Mesendoderm (in vitro differentiated cells): ENCODE measurements at regions not wholly inside any gene's neighbourhood (a gene's known extent, or its start where the extent isn't known, plus 50 kb on each side); places are given as distances from the start of the nearest gene placed in this dataset.

Experiments used
- DNase-seq: peaks from one replicate; pipeline ENCODE4 v3.0.0; 2013
- H2AK5ac ChIP-seq: 2 replicates; pipeline ENCODE4 v1.6.1; 2013; ENCODE audit warnings: low read length, inconsistent platforms
- H2BK120ac ChIP-seq: 2 replicates; pipeline ENCODE4 v1.6.1; 2013; ENCODE audit warnings: low read depth, mild to moderate bottlenecking, low read length, moderate library complexity, mixed read lengths
- H2BK15ac ChIP-seq: replicated peaks from 2 replicates; pipeline ENCODE4 v1.6.1; 2013; ENCODE audit warnings: low read depth, mild to moderate bottlenecking, moderate library complexity
- H2BK5ac ChIP-seq: 2 replicates; pipeline ENCODE4 v1.6.1; 2013; ENCODE audit warnings: low read length, inconsistent platforms
- H3K18ac ChIP-seq: 2 replicates; pipeline ENCODE4 v1.6.1; 2013; ENCODE audit warnings: mild to moderate bottlenecking, low read length, mixed read lengths
- H3K23ac ChIP-seq: one replicate; pipeline ENCODE4 v1.6.1; 2013; ENCODE audit warnings: low read length
- H3K27ac ChIP-seq: 2 replicates; pipeline ENCODE4 v1.5.1; 2013; ENCODE audit warnings: low read depth, mild to moderate bottlenecking, inconsistent platforms, low read length, moderate library complexity
- H3K27me3 ChIP-seq: 2 replicates; pipeline ENCODE4 v1.6.1; 2013; ENCODE audit warnings: low read length, control low read depth, mild to moderate bottlenecking, inconsistent platforms; ENCODE audit not compliant: insufficient read depth, poor library complexity
- H3K36me3 ChIP-seq: 2 replicates; pipeline ENCODE4 v1.6.1; 2013; ENCODE audit warnings: low read length, inconsistent platforms; ENCODE audit not compliant: control insufficient read depth, insufficient read depth
- H3K4ac ChIP-seq: one replicate; pipeline ENCODE4 v1.6.1; 2013; ENCODE audit warnings: low read depth, mild to moderate bottlenecking, low read length, moderate library complexity
- H3K4me1 ChIP-seq: 2 replicates; pipeline ENCODE4 v1.6.1; 2013; ENCODE audit warnings: low read depth, low read length, inconsistent platforms; ENCODE audit not compliant: control insufficient read depth
- H3K4me2 ChIP-seq: 2 replicates; pipeline ENCODE4 v1.6.1; 2013; ENCODE audit warnings: low read length
- H3K4me3 ChIP-seq: 2 replicates; pipeline ENCODE4 v1.5.1; 2013; ENCODE audit warnings: mild to moderate bottlenecking, low read length
- H3K56ac ChIP-seq: one replicate; pipeline ENCODE4 v1.6.1; 2013; ENCODE audit warnings: low read length
- H3K79me1 ChIP-seq: 2 replicates; pipeline ENCODE4 v1.6.1; 2013; ENCODE audit warnings: low read length, inconsistent platforms
- H3K79me2 ChIP-seq: 2 replicates; pipeline ENCODE4 v1.6.1; 2013; ENCODE audit warnings: mild to moderate bottlenecking, low read length; ENCODE audit not compliant: control insufficient read depth, insufficient read depth
- H3K9ac ChIP-seq: 2 replicates; pipeline ENCODE4 v1.6.1; 2013; ENCODE audit warnings: low read length, inconsistent platforms
- H4K5ac ChIP-seq: one replicate; pipeline ENCODE4 v1.6.1; 2013; ENCODE audit warnings: low read length
- H4K8ac ChIP-seq: one replicate; pipeline ENCODE4 v1.6.1; 2013; ENCODE audit warnings: low read depth, mild to moderate bottlenecking, control low read depth, low read length, moderate library complexity
- WGBS: extraction: QIAGEN DNeasy Blood & Tissue Kit; methylation state at CpG from one replicate; pipeline ENCODE4 v1.1.7; 2013; ENCODE audit warnings: low lambda C conversion rate, missing lambda C conversion rate; ENCODE audit not compliant: insufficient coverage; ENCODE audit errors: extremely low coverage; 5-methylcytosine and 5-hydroxymethylcytosine counted together

GRCh38 chr7:17146621-17147020 is 151.8 kb upstream of the AHR start:
- no peak overlapping the region for H2BK120ac ChIP-seq
- no peak overlapping the region for H2BK15ac ChIP-seq
- no CpG with 5 or more reads among the region's 4 CpGs for WGBS

DNA sequence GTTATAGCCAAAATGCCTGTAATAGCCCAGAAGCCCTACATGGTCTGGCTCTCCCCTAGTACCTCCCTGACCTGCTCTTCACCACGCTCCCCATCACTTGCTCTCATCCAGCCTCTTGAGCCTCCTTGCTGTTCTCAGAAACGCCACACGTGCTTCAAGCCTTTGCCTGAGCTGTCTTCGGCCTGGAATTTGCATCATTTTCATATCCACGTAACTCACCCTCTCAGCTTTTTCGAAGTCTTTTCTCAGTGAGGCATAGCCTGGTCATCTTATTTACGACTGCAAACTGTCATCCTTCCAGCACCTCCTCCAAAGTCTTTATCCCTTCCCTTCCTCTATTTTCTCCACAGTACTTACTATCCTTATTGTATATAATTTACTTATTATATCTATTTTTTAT is 151.0 kb upstream of the AHR start:
- H2AK5ac ChIP-seq: no peak overlapping the region
- H3K36me3 ChIP-seq: no peaks in the 10 kb centered on the region
- H3K79me2 ChIP-seq: no peaks in the 10 kb centered on the region
- H3K4ac ChIP-seq: no peak overlapping the region
- no peak overlapping the region for H3K9ac ChIP-seq
- H2BK15ac ChIP-seq: no peak overlapping the region
- no peak overlapping the region for H2BK120ac ChIP-seq
- no peaks in the 10 kb centered on the region for H3K4me1 ChIP-seq
- WGBS: no CpG with 5 or more reads among the region's 7 CpGs
- no peaks in the 10 kb centered on the region for H3K27me3 ChIP-seq
- DNase-seq: no peak
- H3K56ac ChIP-seq: no peak overlapping the region
- no peak overlapping the region for H3K27ac ChIP-seq
- no peak overlapping the region for H3K4me2 ChIP-seq
- H3K79me1 ChIP-seq: no peaks in the 10 kb centered on the region
- H4K5ac ChIP-seq: no peak overlapping the region
- no peak overlapping the region for H2BK5ac ChIP-seq
- no peak overlapping the region for H3K23ac ChIP-seq
- H3K18ac ChIP-seq: no peak overlapping the region
- no peak overlapping the region for H3K4me3 ChIP-seq
- no peak overlapping the region for H4K8ac ChIP-seq

More at GRCh38 chr7:17146621-17147020, 151.8 kb upstream of the AHR start:
- H3K56ac ChIP-seq: no peak overlapping the region
- H3K23ac ChIP-seq: no peak overlapping the region
- H3K4me2 ChIP-seq: no peak overlapping the region
- no peaks in the 10 kb centered on the region for H3K36me3 ChIP-seq
- no peak overlapping the region for H3K4me3 ChIP-seq
- H2BK5ac ChIP-seq: no peak overlapping the region
- H3K4ac ChIP-seq: no peak overlapping the region
- H3K27me3 ChIP-seq: no peaks in the 10 kb centered on the region
- no peaks in the 10 kb centered on the region for H3K79me2 ChIP-seq
- no peak overlapping the region for H2AK5ac ChIP-seq
- H4K5ac ChIP-seq: no peak overlapping the region
- H3K18ac ChIP-seq: no peak overlapping the region
- no peak overlapping the region for H3K9ac ChIP-seq
- DNase-seq: no peak
- H3K79me1 ChIP-seq: no peaks in the 10 kb centered on the region
- no peak overlapping the region for H3K27ac ChIP-seq
- no peaks in the 10 kb centered on the region for H3K4me1 ChIP-seq
- no peak overlapping the region for H4K8ac ChIP-seq

DNA sequence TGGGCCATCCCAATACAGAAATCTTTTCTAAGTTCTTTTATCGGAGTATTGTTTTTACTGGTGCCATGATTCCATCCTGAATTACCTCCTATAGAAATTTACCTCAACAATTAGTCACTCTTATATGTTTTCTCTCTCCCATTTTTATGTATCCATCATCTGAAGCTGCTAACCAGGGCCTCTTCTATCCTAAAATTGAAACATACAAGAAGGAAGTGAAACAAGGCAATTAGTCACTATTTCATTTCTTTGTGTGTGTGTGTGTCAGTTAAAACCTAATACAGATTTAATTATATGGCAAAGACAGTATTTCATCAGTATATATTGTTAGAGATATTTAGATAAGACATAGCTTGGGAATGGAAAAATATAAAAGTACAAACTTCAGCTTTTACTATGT is 148.4 kb upstream of the AHR start:
- Histone ChIP-seq H2BK15ac (no peak overlapping the region), H4K8ac (no peak overlapping the region), H3K9ac (no peak overlapping the region), H3K27me3 (no peaks in the 10 kb centered on the region), H3K79me2 (no peaks in the 10 kb centered on the region), H3K4me2 (no peak overlapping the region), H3K36me3 (no peaks in the 10 kb centered on the region), H3K27ac (no peak overlapping the region), H2BK5ac (no peak overlapping the region), H3K18ac (no peak overlapping the region), H3K4me1 (no peaks in the 10 kb centered on the region), H4K5ac (no peak overlapping the region), H2AK5ac (no peak overlapping the region), H2BK120ac (no peak overlapping the region), H3K56ac (no peak overlapping the region), H3K23ac (no peak overlapping the region), H3K4ac (no peak overlapping the region), H3K4me3 (no peak overlapping the region), H3K79me1 (no peaks in the 10 kb centered on the region)
- WGBS: no CpG with 5 or more reads among the region's 1 CpG
- DNase-seq: no peak

GRCh38 chr7:17152721-17153120 is 145.7 kb upstream of the AHR start:
- Histone ChIP-seq H3K36me3 (no peaks in the 10 kb centered on the region), H2AK5ac (no peak overlapping the region), H3K56ac (no peak overlapping the region), H3K9ac (no peak overlapping the region), H2BK5ac (no peak overlapping the region), H4K8ac (no peak overlapping the region), H3K18ac (no peak overlapping the region), H3K4me2 (no peak overlapping the region), H3K4me3 (no peak overlapping the region), H2BK120ac (no peak overlapping the region), H3K27ac (no peak overlapping the region), H3K79me2 (no peaks in the 10 kb centered on the region), H3K4ac (no peak overlapping the region), H3K79me1 (no peaks in the 10 kb centered on the region), H4K5ac (no peak overlapping the region), H3K23ac (no peak overlapping the region), H3K27me3 (no peaks in the 10 kb centered on the region), H2BK15ac (no peak overlapping the region), H3K4me1 (no peaks in the 10 kb centered on the region)
- DNase-seq: no peak
- WGBS: no CpG with 5 or more reads among the region's 4 CpGs

DNA sequence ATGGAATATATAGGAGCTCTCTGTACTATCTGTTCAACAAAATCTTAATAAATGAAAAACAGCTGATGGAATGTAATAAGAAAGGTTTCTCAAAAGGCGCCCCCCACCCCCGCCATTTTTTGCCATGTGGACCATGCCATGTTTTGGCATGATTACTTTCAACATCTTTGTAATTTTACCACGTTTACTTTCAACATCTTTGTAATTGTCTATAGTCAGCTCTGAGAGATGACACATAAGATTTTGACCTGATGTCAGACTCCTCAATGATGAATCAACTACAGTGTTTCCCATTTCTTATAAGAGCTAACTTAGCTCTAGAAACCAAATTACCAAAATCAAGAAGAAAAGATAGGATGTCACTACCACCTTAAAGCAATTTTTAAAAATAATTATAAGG is 144.9 kb upstream of the AHR start:
- H2AK5ac ChIP-seq: no peak overlapping the region
- no peak overlapping the region for H3K9ac ChIP-seq
- H3K4me3 ChIP-seq: no peak overlapping the region
- H3K36me3 ChIP-seq: no peaks in the 10 kb centered on the region
- WGBS: no CpG with 5 or more reads among the region's 3 CpGs
- H3K23ac ChIP-seq: no peak overlapping the region
- H3K79me2 ChIP-seq: no peaks in the 10 kb centered on the region
- no peak overlapping the region for H3K4ac ChIP-seq
- H3K56ac ChIP-seq: no peak overlapping the region
- no peaks in the 10 kb centered on the region for H3K79me1 ChIP-seq
- H3K27ac ChIP-seq: no peak overlapping the region
- H4K8ac ChIP-seq: no peak overlapping the region
- no peak overlapping the region for H2BK15ac ChIP-seq
- H3K27me3 ChIP-seq: no peaks in the 10 kb centered on the region
- no peak overlapping the region for H2BK120ac ChIP-seq
- H3K4me1 ChIP-seq: no peaks in the 10 kb centered on the region
- H3K18ac ChIP-seq: no peak overlapping the region
- no peak overlapping the region for H3K4me2 ChIP-seq
- DNase-seq: no peak
- H2BK5ac ChIP-seq: no peak overlapping the region
- no peak overlapping the region for H4K5ac ChIP-seq

GRCh38 chr7:17155529-17155928 is 142.9 kb upstream of the AHR start:
- Histone ChIP-seq H3K4me2 (no peak overlapping the region), H2BK120ac (no peak overlapping the region), H3K79me1 (no peaks in the 10 kb centered on the region), H2BK5ac (no peak overlapping the region), H3K18ac (no peak overlapping the region), H3K36me3 (no peaks in the 10 kb centered on the region), H3K4me3 (no peak overlapping the region), H2BK15ac (no peak overlapping the region), H3K27me3 (no peaks in the 10 kb centered on the region), H3K56ac (no peak overlapping the region), H3K4me1 (no peaks in the 10 kb centered on the region), H4K8ac (no peak overlapping the region), H2AK5ac (no peak overlapping the region), H3K4ac (no peak overlapping the region), H4K5ac (no peak overlapping the region), H3K79me2 (no peaks in the 10 kb centered on the region), H3K27ac (no peak overlapping the region), H3K9ac (no peak overlapping the region), H3K23ac (no peak overlapping the region)
- no peak for DNase-seq
